ENCODE measurements at regions not wholly inside any gene's neighbourhood (a gene's known extent, or its start where the extent isn't known, plus 50 kb on each side); places are given as distances from the start of the nearest gene placed in this dataset.

DNA sequence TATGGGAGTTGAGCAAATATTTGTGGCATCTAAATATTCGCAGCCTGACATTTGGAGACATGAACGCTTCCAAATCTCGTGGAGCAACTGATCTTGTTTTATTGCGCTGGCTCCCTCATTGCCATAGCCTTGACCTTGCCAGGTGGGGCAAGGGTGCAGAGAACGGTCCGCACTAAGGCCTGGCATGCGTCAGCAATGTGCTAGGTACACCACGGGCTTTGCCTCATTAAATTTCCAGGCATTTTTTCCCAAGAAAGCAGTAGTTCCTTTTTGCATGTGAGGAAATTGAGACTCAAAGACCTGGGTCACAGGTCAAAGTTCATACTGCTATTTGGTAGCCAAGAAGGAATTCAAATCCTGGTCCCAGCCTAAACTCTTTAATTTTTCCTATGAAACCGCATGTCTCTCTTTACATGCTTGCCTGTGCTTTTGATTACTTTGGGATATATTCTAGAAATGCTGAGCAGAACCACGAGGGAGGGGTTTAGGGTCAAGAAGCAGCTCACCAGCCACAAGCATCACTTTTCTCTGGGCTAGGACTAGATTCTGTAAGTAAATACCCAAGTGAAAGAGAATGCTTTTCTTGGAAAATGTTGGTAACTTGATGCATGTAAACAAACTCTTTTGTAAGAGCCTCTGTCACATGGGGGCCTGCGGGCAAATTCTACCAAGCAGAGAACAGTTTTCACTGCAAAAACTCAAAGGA is 891.6 kb downstream of the VRK1 start:
- intact Hi-C loops (cut with DNase I; ENCODE audit: low total_unique reads), result no loop called here
- Histone ChIP-seq H3K4me1 (no peaks in the 10 kb centered on the region), H3K27me3 (no peaks in the 10 kb centered on the region), H3K4me3 (no peak overlapping the region), H3K9me3 (no peaks in the 10 kb centered on the region), H3K27ac (peak overlapping the region; percentile 8 to 63), H3K36me3 (no peaks in the 10 kb centered on the region)
- TF ChIP-seq POLR2AphosphoS5 (IDR thresholded peaks at IDR 0.05) (no peak), POLR2A (IDR thresholded peaks at IDR 0.05) (no peak)
- TF ChIP-seq, protein P1, sequence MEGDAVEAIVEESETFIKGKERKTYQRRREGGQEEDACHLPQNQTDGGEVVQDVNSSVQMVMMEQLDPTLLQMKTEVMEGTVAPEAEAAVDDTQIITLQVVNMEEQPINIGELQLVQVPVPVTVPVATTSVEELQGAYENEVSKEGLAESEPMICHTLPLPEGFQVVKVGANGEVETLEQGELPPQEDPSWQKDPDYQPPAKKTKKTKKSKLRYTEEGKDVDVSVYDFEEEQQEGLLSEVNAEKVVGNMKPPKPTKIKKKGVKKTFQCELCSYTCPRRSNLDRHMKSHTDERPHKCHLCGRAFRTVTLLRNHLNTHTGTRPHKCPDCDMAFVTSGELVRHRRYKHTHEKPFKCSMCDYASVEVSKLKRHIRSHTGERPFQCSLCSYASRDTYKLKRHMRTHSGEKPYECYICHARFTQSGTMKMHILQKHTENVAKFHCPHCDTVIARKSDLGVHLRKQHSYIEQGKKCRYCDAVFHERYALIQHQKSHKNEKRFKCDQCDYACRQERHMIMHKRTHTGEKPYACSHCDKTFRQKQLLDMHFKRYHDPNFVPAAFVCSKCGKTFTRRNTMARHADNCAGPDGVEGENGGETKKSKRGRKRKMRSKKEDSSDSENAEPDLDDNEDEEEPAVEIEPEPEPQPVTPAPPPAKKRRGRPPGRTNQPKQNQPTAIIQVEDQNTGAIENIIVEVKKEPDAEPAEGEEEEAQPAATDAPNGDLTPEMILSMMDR (IDR thresholded peaks at IDR 0.05), result no peak
- DNase-seq (ENCODE audit: low spot score in 2 of 2), result no peak

DNA sequence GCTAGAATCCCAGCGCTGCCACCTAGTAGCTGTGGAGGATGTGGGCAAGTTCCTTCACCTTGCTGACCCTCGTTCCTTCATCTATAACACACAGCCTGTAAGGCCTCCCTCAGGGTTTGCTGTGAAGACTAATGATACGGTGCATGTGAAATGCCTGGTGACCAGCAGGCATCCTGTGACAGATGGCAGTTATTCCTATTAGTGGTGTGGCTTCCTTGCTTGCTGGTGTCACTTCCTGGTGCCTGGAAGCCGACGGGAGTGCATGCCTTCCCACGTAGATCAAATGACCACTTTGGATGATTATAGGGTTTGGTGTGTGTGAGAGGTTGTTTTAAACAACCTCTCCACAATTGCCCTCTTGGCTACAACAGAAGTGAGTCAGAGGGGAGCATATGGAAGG is 894.9 kb downstream of the VRK1 start:
- no peaks in the 10 kb centered on the region for H3K36me3 ChIP-seq
- peaks cover 0 to 8% of the 10 kb centered on the region in 2 donors for H3K27me3 ChIP-seq
- H3K9me3 ChIP-seq, result no peaks in the 10 kb centered on the region
- no peak overlapping the region for H3K4me3 ChIP-seq
- DNase-seq (ENCODE audit: low spot score in 2 of 2), result no peak
- intact Hi-C loops (cut with DNase I; ENCODE audit: low total_unique reads), result no loop called here
- no peak overlapping the region for H3K27ac ChIP-seq
- TF ChIP-seq POLR2AphosphoS5 (IDR thresholded peaks at IDR 0.05), result no peak
- no peak for TF ChIP-seq POLR2A (IDR thresholded peaks at IDR 0.05)
- TF ChIP-seq, protein P1 (IDR thresholded peaks at IDR 0.05), result no peak
- no peaks in the 10 kb centered on the region for H3K4me1 ChIP-seq

DNA sequence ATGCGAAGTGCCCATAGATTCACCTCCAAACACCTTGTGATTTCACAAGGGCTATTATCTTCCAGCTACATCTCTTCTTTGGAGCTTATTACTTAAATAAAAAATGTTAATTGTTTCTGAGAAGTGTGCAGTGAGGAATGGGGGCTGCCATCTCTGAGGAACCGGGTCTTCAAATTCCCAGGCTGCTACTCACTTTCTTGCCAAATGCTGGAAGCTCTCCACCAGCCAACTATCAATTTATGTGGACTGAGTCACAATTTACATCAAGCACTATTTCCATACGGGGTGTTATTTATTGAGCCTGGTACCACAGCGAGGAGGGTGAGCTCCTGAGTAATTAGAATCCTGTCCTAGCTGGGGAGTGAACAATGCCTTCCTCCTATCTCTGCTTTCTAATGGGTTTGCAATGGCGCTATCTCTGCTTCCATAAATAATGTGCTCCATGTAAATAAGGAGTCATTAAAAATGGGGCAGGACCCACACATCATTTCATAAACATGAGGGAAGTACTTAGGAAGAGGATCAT is 898.3 kb downstream of the VRK1 start:
- Histone ChIP-seq H3K36me3 (no peaks in the 10 kb centered on the region), H3K4me3 (no peak overlapping the region), H3K27ac (no peak overlapping the region), H3K27me3 (peaks cover 0 to 8% of the 10 kb centered on the region in 2 donors), H3K4me1 (no peaks in the 10 kb centered on the region), H3K9me3 (no peaks in the 10 kb centered on the region)
- no peak for DNase-seq (ENCODE audit: low spot score in 2 of 2)
- intact Hi-C loops (cut with DNase I; ENCODE audit: low total_unique reads), result loop anchor here (5.0 kb wide), 1 partner anchor 1742 kb away; no protein-coding TSS in a partner anchor
- TF ChIP-seq POLR2A (IDR thresholded peaks at IDR 0.05), result no peak

DNA sequence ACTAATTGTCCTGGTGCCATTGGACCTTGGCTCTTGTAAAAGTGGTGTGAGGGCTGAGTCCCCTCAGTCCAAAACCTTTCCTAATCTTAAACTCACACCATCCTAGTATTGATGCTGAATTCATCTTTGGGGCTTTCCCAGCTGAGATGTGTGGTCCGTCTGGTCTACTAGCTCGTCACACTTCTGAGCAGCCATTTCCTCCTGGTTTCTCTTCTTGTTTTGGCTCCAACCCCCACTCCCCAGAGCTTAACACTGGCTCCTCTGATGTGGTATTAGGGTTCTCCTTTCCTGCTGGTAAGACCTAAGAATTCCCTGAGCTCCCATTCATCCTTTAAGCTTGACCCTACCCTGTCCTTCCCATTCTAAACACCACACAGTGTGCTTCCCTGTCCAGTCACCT is 900.6 kb downstream of the VRK1 start:
- Histone ChIP-seq H3K36me3 (no peaks in the 10 kb centered on the region), H3K4me3 (no peak overlapping the region), H3K27me3 (peaks cover 0 to 8% of the 10 kb centered on the region in 2 donors), H3K9me3 (no peaks in the 10 kb centered on the region), H3K27ac (no peak overlapping the region), H3K4me1 (no peaks in the 10 kb centered on the region)
- no peak for DNase-seq (ENCODE audit: low spot score in 2 of 2)
- no peak for TF ChIP-seq POLR2A (IDR thresholded peaks at IDR 0.05)
- TF ChIP-seq, protein P1 (IDR thresholded peaks at IDR 0.05), result no peak
- TF ChIP-seq POLR2AphosphoS5 (IDR thresholded peaks at IDR 0.05), result no peak
- intact Hi-C loops (cut with DNase I; ENCODE audit: low total_unique reads), result loop anchor here (5.0 kb wide), 1 partner anchor 1740 kb away; no protein-coding TSS in a partner anchor

DNA sequence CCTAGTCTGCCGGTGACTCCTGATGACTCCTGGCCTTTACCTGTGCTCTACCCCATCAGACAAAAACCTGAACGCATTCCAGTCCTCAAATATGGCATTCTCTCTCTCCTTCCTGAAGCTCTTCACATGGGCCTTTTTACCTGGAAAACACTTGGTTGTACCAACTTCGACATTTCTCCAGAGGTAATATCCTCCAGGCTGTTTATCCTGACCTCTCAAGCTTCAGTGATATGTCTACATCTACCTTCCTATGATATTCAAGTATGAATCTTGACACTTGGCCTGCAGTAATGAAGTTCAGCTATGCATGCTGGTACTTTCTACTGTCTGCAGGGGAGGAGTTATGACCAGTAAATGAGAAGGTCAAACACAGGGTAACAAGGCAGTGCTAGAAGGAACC is 901.8 kb downstream of the VRK1 start:
- DNase-seq (ENCODE audit: low spot score in 2 of 2), result no peak
- no peaks in the 10 kb centered on the region for H3K9me3 ChIP-seq
- intact Hi-C loops (cut with DNase I; ENCODE audit: low total_unique reads), result loop anchor here (5.0 kb wide), 1 partner anchor 1738 kb away; no protein-coding TSS in a partner anchor
- H3K27ac ChIP-seq, result no peak overlapping the region
- no peaks in the 10 kb centered on the region for H3K4me1 ChIP-seq
- no peak overlapping the region for H3K4me3 ChIP-seq
- H3K27me3 ChIP-seq, result peaks cover 0 to 8% of the 10 kb centered on the region in 2 donors
- no peak for TF ChIP-seq POLR2A (IDR thresholded peaks at IDR 0.05)
- TF ChIP-seq, protein P1 (IDR thresholded peaks at IDR 0.05), result no peak
- no peak for TF ChIP-seq POLR2AphosphoS5 (IDR thresholded peaks at IDR 0.05)
- no peaks in the 10 kb centered on the region for H3K36me3 ChIP-seq

Measured in breast epithelium (tissue), 4 donors.